RWPE2 (cell line): ENCODE measurements at regions not wholly inside any gene's neighbourhood (a gene's known extent, or its start where the extent isn't known, plus 50 kb on each side); places are given as distances from the start of the nearest gene placed in this dataset.
"Not testable (repeated sequence)": the region's sequence is repeated elsewhere in the genome, so short reads cannot be mapped to it uniquely, and the experiment has no call there.

Experiments
- ATAC-seq: fragments of 200-7000 bp; cut with Tn5 transposase; 3 replicates; pipeline ENCODE4 v1.9.1; 2021; ENCODE audit warnings: low read depth
- DNase-seq: peaks from one replicate; pipeline ENCODE4 v3.0.0-alpha.2; 2020; ENCODE audit warnings: low spot score
- H3K27ac ChIP-seq: fragments of 450-650 bp; 2 replicates; pipeline ENCODE4 v1.5.1; 2017; ENCODE audit warnings: mild to moderate bottlenecking; ENCODE audit not compliant: poor library complexity, severe bottlenecking
- H3K27me3 ChIP-seq: fragments of 250-450 bp; sonication (Bioruptor Pico); 2 replicates; pipeline ENCODE4 v1.5.1; 2021; ENCODE audit warnings: mild to moderate bottlenecking, moderate library complexity; ENCODE audit not compliant: insufficient read depth, poor library complexity, severe bottlenecking
- H3K36me3 ChIP-seq: fragments of 250-450 bp; sonication (Bioruptor Pico); 2 replicates; pipeline ENCODE4 v1.5.1; 2020; ENCODE audit warnings: low read depth, mild to moderate bottlenecking, moderate library complexity
- H3K4me1 ChIP-seq: fragments of 250-450 bp; sonication (Bioruptor Pico); 2 replicates; pipeline ENCODE4 v1.5.1; 2021; ENCODE audit warnings: mild to moderate bottlenecking, moderate library complexity; ENCODE audit not compliant: insufficient read depth, poor library complexity, severe bottlenecking
- H3K4me3 ChIP-seq: fragments of 250-450 bp; sonication (Bioruptor Pico); 2 replicates; pipeline ENCODE4 v1.5.1; 2021; ENCODE audit warnings: mild to moderate bottlenecking, moderate library complexity; ENCODE audit not compliant: severe bottlenecking
- H3K9me3 ChIP-seq: fragments of 250-450 bp; sonication (Bioruptor Pico); 2 replicates; pipeline ENCODE4 v1.5.1; 2021; ENCODE audit warnings: mild to moderate bottlenecking, moderate library complexity; ENCODE audit not compliant: severe bottlenecking
- TF ChIP-seq, protein P1 (sequence below): fragments of 450-650 bp; IDR thresholded peaks from one replicate; pipeline ENCODE4 v1.5.1; 2017; ENCODE audit warnings: mild to moderate bottlenecking, moderate library complexity; ENCODE audit not compliant: poor library complexity, severe bottlenecking

DNA sequence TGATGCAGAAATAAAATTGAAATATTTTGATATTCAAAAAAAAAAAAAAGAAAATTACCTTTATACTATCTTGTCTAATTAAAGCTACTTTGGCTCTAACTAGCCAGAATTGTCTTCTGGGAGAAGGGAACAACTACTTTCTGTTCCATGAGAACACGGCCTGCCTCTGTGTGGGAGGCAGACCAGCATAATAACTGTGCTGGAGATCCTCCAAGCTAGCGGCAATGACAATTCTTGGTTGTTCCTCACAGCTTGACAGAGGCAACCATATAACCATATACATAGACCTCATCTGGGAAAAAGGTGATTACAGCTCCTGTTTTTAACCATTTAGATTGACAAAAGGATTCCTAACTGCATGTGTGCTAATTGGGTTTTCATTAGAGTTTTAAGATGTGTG, 95.7 kb downstream of the RBMX2 start:
- no peaks in the 10 kb centered on the region for H3K27me3 ChIP-seq
- ATAC-seq = no peak

DNA sequence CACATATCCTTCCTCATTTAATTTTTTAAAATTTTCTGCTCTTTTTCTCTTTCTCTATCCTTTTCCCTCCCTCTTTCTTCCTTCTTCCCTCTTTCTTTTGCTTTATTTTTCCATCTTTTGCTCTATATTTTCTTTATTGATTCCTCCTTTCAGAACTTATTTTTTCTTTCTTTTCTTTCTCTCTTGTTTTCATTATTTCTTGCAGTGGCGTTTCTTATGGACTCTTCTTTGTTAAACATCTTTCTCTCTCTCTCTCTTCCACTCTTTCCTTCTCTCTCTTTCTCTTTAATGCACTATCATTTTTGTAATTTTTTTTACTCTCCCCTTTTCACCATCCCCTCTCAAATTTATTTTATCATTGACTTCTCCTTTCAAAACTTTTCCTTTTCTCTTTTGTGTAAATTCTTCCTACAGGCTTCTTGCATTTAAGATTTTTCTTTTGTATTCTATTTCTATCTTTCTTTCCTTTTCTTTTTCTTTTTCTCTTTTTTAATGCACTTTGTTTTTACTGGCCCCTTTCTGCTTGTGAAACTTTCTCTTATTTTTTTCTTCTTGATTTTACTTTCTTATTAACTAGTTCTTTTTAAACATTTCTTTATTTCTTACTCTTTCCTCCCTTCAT, 97.0 kb downstream of the RBMX2 start:
- DNase-seq (no peak), ATAC-seq (no peak)
- H3K27ac ChIP-seq = no peak overlapping the region
- H3K36me3 ChIP-seq = no peaks in the 10 kb centered on the region
- no peaks in the 10 kb centered on the region for H3K4me1 ChIP-seq
- no peak overlapping the region for H3K4me3 ChIP-seq
- TF ChIP-seq, protein P1, sequence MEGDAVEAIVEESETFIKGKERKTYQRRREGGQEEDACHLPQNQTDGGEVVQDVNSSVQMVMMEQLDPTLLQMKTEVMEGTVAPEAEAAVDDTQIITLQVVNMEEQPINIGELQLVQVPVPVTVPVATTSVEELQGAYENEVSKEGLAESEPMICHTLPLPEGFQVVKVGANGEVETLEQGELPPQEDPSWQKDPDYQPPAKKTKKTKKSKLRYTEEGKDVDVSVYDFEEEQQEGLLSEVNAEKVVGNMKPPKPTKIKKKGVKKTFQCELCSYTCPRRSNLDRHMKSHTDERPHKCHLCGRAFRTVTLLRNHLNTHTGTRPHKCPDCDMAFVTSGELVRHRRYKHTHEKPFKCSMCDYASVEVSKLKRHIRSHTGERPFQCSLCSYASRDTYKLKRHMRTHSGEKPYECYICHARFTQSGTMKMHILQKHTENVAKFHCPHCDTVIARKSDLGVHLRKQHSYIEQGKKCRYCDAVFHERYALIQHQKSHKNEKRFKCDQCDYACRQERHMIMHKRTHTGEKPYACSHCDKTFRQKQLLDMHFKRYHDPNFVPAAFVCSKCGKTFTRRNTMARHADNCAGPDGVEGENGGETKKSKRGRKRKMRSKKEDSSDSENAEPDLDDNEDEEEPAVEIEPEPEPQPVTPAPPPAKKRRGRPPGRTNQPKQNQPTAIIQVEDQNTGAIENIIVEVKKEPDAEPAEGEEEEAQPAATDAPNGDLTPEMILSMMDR = no peak
- no peaks in the 10 kb centered on the region for H3K27me3 ChIP-seq
- no peaks in the 10 kb centered on the region for H3K9me3 ChIP-seq

More for the DNA sequence above, 95.7 kb downstream of the RBMX2 start:
- TF ChIP-seq, protein P1 = no peak
- no peaks in the 10 kb centered on the region for H3K9me3 ChIP-seq
- no peaks in the 10 kb centered on the region for H3K4me1 ChIP-seq
- H3K36me3 ChIP-seq = no peaks in the 10 kb centered on the region
- DNase-seq = no peak
- no peak overlapping the region for H3K4me3 ChIP-seq
- no peak overlapping the region for H3K27ac ChIP-seq

DNA sequence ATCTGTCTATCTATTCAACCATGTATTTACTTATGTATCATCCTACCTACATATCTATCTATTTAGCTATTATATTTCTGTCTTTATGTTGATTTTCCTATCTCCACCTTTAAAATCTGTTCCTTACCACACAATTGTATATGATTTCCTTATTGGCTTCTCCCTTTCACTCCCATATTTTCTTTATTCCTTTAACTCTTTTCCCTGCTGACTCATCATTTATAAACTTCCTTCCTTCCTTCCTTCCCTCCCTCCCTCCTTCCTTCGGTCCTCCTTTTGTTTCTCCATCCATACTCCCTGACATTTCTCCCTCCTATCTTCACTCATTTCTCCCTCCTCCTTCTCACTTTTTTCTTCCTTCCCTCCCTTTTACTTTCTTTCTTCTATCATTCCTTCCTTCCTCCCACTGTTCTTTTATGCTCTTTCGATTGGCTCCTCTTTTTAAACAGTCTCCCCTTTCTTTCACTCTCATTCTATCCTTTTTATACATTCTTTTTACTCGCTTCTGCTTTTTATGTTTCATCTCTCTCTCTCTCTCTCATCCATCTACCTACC, 100.3 kb downstream of the RBMX2 start:
- TF ChIP-seq, protein P1 = no peak
- no peak overlapping the region for H3K27ac ChIP-seq
- H3K27me3 ChIP-seq = no peaks in the 10 kb centered on the region
- no peak overlapping the region for H3K4me3 ChIP-seq
- ATAC-seq = no peak
- H3K9me3 ChIP-seq = no peaks in the 10 kb centered on the region
- no peaks in the 10 kb centered on the region for H3K36me3 ChIP-seq
- H3K4me1 ChIP-seq = no peaks in the 10 kb centered on the region
- DNase-seq = no peak

DNA sequence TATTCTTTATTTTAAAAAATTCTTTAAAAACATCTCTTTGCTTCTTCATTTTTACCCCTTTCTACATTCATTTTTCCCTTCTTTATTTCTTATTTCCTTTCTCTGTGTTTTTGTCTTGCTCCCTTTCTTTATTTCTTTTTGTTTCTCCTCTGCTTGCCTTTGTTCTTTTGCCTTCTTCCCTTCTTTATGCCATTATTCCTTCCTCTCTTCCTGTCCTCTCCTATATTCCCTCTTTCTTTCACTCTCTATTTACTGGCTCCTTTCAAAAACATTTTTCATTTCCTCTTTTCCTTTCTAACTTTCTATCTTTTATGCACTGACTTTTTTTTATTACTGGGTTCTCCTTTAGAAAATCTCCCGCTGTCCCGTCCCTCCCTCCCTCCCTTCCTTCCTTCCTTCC, 102.2 kb downstream of the RBMX2 start:
- no peak overlapping the region for H3K4me3 ChIP-seq
- H3K27ac ChIP-seq = no peak overlapping the region
- ATAC-seq (no peak), DNase-seq (no peak)
- no peaks in the 10 kb centered on the region for H3K27me3 ChIP-seq
- TF ChIP-seq, protein P1 = no peak
- no peaks in the 10 kb centered on the region for H3K36me3 ChIP-seq
- H3K9me3 ChIP-seq = no peaks in the 10 kb centered on the region
- H3K4me1 ChIP-seq = no peaks in the 10 kb centered on the region

DNA sequence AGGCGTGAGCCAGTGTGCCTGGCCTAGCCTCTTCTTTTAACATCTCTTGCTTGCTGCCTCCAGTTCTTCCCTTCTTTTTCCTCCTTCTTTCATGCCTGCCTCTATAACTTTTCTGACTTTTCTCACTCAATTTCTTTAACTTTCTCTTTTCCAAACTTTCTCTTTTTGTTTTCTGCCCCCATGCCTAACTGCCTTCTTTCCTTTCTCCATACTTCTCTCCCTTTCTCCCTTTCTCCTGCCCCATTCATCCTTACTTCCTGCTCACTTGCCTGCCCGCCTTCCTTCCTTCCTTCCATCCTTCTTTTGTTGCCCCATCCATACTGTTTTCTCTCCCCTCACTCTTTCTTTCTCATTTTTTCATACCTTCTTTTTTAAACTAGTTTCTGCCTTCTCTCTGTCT, 105.2 kb downstream of the RBMX2 start:
- DNase-seq = no peak
- Histone ChIP-seq H3K9me3 (no peaks in the 10 kb centered on the region), H3K4me3 (no peak overlapping the region), H3K4me1 (no peaks in the 10 kb centered on the region), H3K27me3 (no peaks in the 10 kb centered on the region), H3K27ac (no peak overlapping the region), H3K36me3 (no peaks in the 10 kb centered on the region)
- ATAC-seq = no peak
- TF ChIP-seq, protein P1 = no peak

DNA sequence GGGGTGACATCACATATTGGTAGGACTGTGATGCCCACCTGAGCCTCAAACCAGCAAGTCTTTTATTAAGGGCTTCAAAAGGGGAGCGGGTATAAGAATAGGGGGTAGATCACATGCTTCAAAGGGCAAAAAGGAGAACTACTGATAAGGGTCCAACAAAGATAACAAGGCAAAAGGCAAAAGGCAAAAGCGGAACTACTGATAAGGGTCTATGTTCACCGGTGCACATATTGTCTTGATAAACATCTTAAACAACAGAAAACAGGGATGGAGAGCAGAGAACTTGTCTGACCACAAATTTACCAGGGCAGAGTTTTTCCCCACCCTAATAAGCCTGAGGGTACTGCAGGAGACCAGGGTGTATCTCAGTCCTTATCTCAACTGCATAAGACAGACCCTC, 110.7 kb downstream of the RBMX2 start:
- not testable (repeated sequence) for H3K4me3 ChIP-seq, H3K9me3 ChIP-seq, H3K36me3 ChIP-seq, H3K27ac ChIP-seq, H3K4me1 ChIP-seq, ATAC-seq, H3K27me3 ChIP-seq, DNase-seq
